IMR-90 (cell line): ENCODE measurements at regions not wholly inside any gene's neighbourhood (a gene's known extent, or its start where the extent isn't known, plus 50 kb on each side); places are given as distances from the start of the nearest gene placed in this dataset.

Experiments used
- ATAC-seq: fragments of 200-7000 bp; cut with Tn5 transposase; 2 replicates; pipeline ENCODE4 v1.9.1; 2020; ENCODE audit warnings: low read depth, mild to moderate bottlenecking, moderate library complexity
- BruUV-seq: library from RNA; stranded (reverse); fragments of 400-500 nt; replicated peaks from 2 replicates; lab custom pipeline; 2021; lab: Mats Ljungman, UMichigan
- CTCF ChIA-PET: fragments of 300-600 bp; formaldehyde crosslinking; extraction: SDS; loops from one replicate; lab custom pipeline; 2021; ENCODE audit warnings: antibody characterized with exemption; lab: Yijun Ruan, JAX
- POLR2A ChIA-PET: fragments of 300-600 bp; sonication (Branson Sonifier 250); formaldehyde crosslinking; loops from one replicate; lab custom pipeline; 2022; ENCODE audit warnings: antibody characterized with exemption; ENCODE audit not compliant: unreplicated experiment; lab: Charles Lee
- DNase-seq: peaks from one replicate; pipeline ENCODE4 v3.0.0; 2013
- H2AFZ ChIP-seq: replicated peaks from 2 replicates; pipeline ENCODE3; 2013; ENCODE audit warnings: low read length, mild to moderate bottlenecking; ENCODE audit not compliant: poor library complexity
- H2AK5ac ChIP-seq: 2 replicates; pipeline ENCODE4 v1.6.1; 2013; ENCODE audit warnings: low read depth, low read length, inconsistent platforms
- H2AK9ac ChIP-seq: replicated peaks from 2 replicates; pipeline ENCODE3; 2013; ENCODE audit warnings: mild to moderate bottlenecking, low read depth, low read length, moderate library complexity; ENCODE audit not compliant: poor library complexity
- H2BK120ac ChIP-seq: 2 replicates; pipeline ENCODE4 v1.6.1; 2013; ENCODE audit warnings: low read depth, low read length, inconsistent platforms
- H2BK15ac ChIP-seq: 3 replicates; pipeline ENCODE4 v1.6.1; 2013; ENCODE audit warnings: low read depth, low read length, inconsistent platforms
- H2BK20ac ChIP-seq: 2 replicates; pipeline ENCODE4 v1.6.1; 2013; ENCODE audit warnings: low read depth, mild to moderate bottlenecking, inconsistent platforms, low read length, moderate library complexity
- H2BK5ac ChIP-seq: 2 replicates; pipeline ENCODE4 v1.6.1; 2013; ENCODE audit warnings: mild to moderate bottlenecking, low read depth, low read length, inconsistent platforms; ENCODE audit not compliant: poor library complexity, severe bottlenecking
- H3K14ac ChIP-seq: replicated peaks from 2 replicates; pipeline ENCODE4 v1.6.1; 2013; ENCODE audit warnings: low read depth, low read length, inconsistent platforms
- H3K18ac ChIP-seq: 2 replicates; pipeline ENCODE4 v1.6.1; 2013; ENCODE audit warnings: low read depth, low read length, control low read depth
- H3K23ac ChIP-seq: 2 replicates; pipeline ENCODE4 v1.6.1; 2013; ENCODE audit warnings: low read depth, low read length, inconsistent platforms
- H3K27ac ChIP-seq: 2 replicates; pipeline ENCODE4 v1.5.1; 2013; ENCODE audit warnings: mild to moderate bottlenecking, control low read depth, low read length; ENCODE audit not compliant: insufficient read depth
- H3K27me3 ChIP-seq: 2 replicates; pipeline ENCODE4 v1.6.1; 2013; ENCODE audit warnings: low read length; ENCODE audit not compliant: control insufficient read depth, insufficient read depth
- H3K36me3 ChIP-seq: 2 replicates; pipeline ENCODE4 v1.6.1; 2013; ENCODE audit warnings: low read length, mixed read lengths; ENCODE audit not compliant: control insufficient read depth, insufficient read depth
- H3K4ac ChIP-seq: 2 replicates; pipeline ENCODE4 v1.6.1; 2013; ENCODE audit warnings: low read depth, low read length, inconsistent platforms
- H3K4me1 ChIP-seq: 2 replicates; pipeline ENCODE4 v1.6.1; 2013; ENCODE audit warnings: low read length, mixed read lengths; ENCODE audit not compliant: control insufficient read depth, insufficient read depth
- H3K4me2 ChIP-seq: 2 replicates; pipeline ENCODE4 v1.6.1; 2013; ENCODE audit warnings: low read depth, mild to moderate bottlenecking, control low read depth, low read length, moderate library complexity
- H3K4me3 ChIP-seq: 2 replicates; pipeline ENCODE4 v1.5.1; 2013; ENCODE audit warnings: low read depth, mild to moderate bottlenecking, control low read depth, low read length, moderate library complexity; ENCODE audit not compliant: insufficient read depth
- H3K56ac ChIP-seq: 2 replicates; pipeline ENCODE4 v1.6.1; 2013; ENCODE audit warnings: low read length, inconsistent platforms; ENCODE audit not compliant: insufficient read depth; ENCODE audit errors: extremely low read depth
- H3K79me1 ChIP-seq, 2 experiments: 2 replicates each; pipeline ENCODE4 v1.6.1; 2013; ENCODE audit warnings: low read length in 2 of 2, inconsistent platforms in 1 of 2, low read depth in 1 of 2
- H3K9ac ChIP-seq: 2 replicates; pipeline ENCODE4 v1.6.1; 2013; ENCODE audit warnings: low read depth, low read length, control low read depth
- H3K9me1 ChIP-seq: 2 replicates; pipeline ENCODE4 v1.6.1; 2013; ENCODE audit warnings: low read length, inconsistent platforms; ENCODE audit not compliant: insufficient read depth
- H3K9me3 ChIP-seq: 2 replicates; pipeline ENCODE4 v1.6.1; 2013; ENCODE audit warnings: low read length; ENCODE audit not compliant: control insufficient read depth, insufficient read depth
- H4K20me1 ChIP-seq: 2 replicates; pipeline ENCODE4 v1.6.1; 2013; ENCODE audit warnings: low read length, inconsistent platforms; ENCODE audit not compliant: insufficient read depth
- H4K5ac ChIP-seq: 2 replicates; pipeline ENCODE4 v1.6.1; 2013; ENCODE audit warnings: mild to moderate bottlenecking, low read depth, low read length, control low read depth
- H4K8ac ChIP-seq, 2 experiments: 2 replicates each; pipeline ENCODE4 v1.6.1; 2013; ENCODE audit warnings: low read depth in 2 of 2, low read length in 2 of 2, control low read depth in 1 of 2, inconsistent platforms in 1 of 2
- H4K91ac ChIP-seq: 2 replicates; pipeline ENCODE4 v1.6.1; 2013; ENCODE audit warnings: low read depth, low read length, inconsistent platforms; ENCODE audit not compliant: insufficient read depth
- CEBPB ChIP-seq: IDR thresholded peaks from 2 replicates; pipeline ENCODE4 v1.6.1; 2012; ENCODE audit warnings: low read depth, low read length, improper control_type of control experiment
- CHD1 ChIP-seq: IDR thresholded peaks from 2 replicates; pipeline ENCODE4 v1.6.1; 2012; ENCODE audit warnings: low read depth, low read length, improper control_type of control experiment
- FOS ChIP-seq: fragments of 150-350 bp; IDR thresholded peaks from 2 replicates; pipeline ENCODE4 v1.6.1; 2016; ENCODE audit warnings: low read depth, low read length
- MAFK ChIP-seq: IDR thresholded peaks from 2 replicates; pipeline ENCODE4 v1.6.1; 2012; ENCODE audit warnings: low read depth, low read length, improper control_type of control experiment
- RCOR1 ChIP-seq: IDR thresholded peaks from 2 replicates; pipeline ENCODE4 v1.6.1; 2012; ENCODE audit warnings: mild to moderate bottlenecking, low read length, improper control_type of control experiment; ENCODE audit not compliant: insufficient replicate concordance
- WGBS, 2 experiments: methylation state at CpG; one replicate each; pipeline versions ENCODE4 v1.1.5 to v1.1.7; 2013; ENCODE audit warnings: missing lambda C conversion rate in 2 of 2; ENCODE audit not compliant: insufficient read length in 1 of 2; ENCODE audit errors: extremely low coverage in 2 of 2; 5-methylcytosine and 5-hydroxymethylcytosine counted together
- dilution Hi-C: fragments of 300-500 bp; cut with HindIII; formaldehyde crosslinking; loops from one replicate; pipeline ENCODE4 v1.14.3; 2018; ENCODE audit warnings: low sequenced_read_pairs; ENCODE audit not compliant: unreplicated experiment
- in situ Hi-C: fragments of 300-500 bp; cut with MboI; formaldehyde crosslinking; loops from 3 replicates; pipeline ENCODE4 v1.14.3; 2019; ENCODE audit warnings: low sequenced_read_pairs, inconsistent platforms, mixed read lengths
- intact Hi-C: fragments of 100-400 bp; cut with micrococcal nuclease; formaldehyde crosslinking; loops from 2 replicates; pipeline ENCODE4 v1.10.0; 2022

- Histone ChIP-seq H3K36me3 (no peaks in the 10 kb centered on the region), H2BK120ac (no peak overlapping the region), H3K27me3 (no peaks in the 10 kb centered on the region), H3K18ac (no peak overlapping the region), H2BK15ac (no peak overlapping the region), H4K91ac (no peak overlapping the region), H3K79me1 (no peaks in the 10 kb centered on the region), H3K4me1 (no peaks in the 10 kb centered on the region), H4K5ac (no peak overlapping the region), H2AFZ (no peak overlapping the region), H3K9me1 (no peaks in the 10 kb centered on the region), H3K4me2 (no peak overlapping the region), H3K27ac (no peak overlapping the region), H2AK5ac (no peak overlapping the region), H3K14ac (no peak overlapping the region), H2AK9ac (no peak overlapping the region), H3K23ac (no peak overlapping the region), H2BK20ac (no peak overlapping the region), H3K56ac (no peak overlapping the region), H2BK5ac (no peak overlapping the region), H4K8ac (no peak overlapping the region), H3K4ac (no peak overlapping the region), H3K9ac (no peak overlapping the region), H3K4me3 (no peak overlapping the region), H4K20me1 (no peaks in the 10 kb centered on the region), H3K9me3 (peaks cover 11% of the 10 kb centered on the region; the same call in 1 of the 2 replicates)
- TF ChIP-seq MAFK (no peak), CHD1 (no peak), CEBPB (no peak), RCOR1 (no peak), FOS (no peak)
- dilution Hi-C loops: no loop called here
- POLR2A ChIA-PET: no interaction called here
- WGBS, 2 experiments: no CpG with 5 or more reads among the region's 6 CpGs
- no TSS peak for BruUV-seq
- ATAC-seq (no peak), DNase-seq (no peak)
- intact Hi-C loops: no loop called here
- CTCF ChIA-PET: no interaction called here
- in situ Hi-C loops: no loop called here
Measured at GRCh38 chr9:1173993-1174392, 123.8 kb downstream of the DMRT2 start.
